HPDE6-E6E7 (cell line): ENCODE measurements at regions not wholly inside any gene's neighbourhood (a gene's known extent, or its start where the extent isn't known, plus 50 kb on each side); places are given as distances from the start of the nearest gene placed in this dataset.

Experiments used
- DNase-seq: peaks from one replicate; pipeline ENCODE4 v3.0.0; 2011; ENCODE audit warnings: missing footprints; ENCODE audit errors: extremely low spot score

DNA sequence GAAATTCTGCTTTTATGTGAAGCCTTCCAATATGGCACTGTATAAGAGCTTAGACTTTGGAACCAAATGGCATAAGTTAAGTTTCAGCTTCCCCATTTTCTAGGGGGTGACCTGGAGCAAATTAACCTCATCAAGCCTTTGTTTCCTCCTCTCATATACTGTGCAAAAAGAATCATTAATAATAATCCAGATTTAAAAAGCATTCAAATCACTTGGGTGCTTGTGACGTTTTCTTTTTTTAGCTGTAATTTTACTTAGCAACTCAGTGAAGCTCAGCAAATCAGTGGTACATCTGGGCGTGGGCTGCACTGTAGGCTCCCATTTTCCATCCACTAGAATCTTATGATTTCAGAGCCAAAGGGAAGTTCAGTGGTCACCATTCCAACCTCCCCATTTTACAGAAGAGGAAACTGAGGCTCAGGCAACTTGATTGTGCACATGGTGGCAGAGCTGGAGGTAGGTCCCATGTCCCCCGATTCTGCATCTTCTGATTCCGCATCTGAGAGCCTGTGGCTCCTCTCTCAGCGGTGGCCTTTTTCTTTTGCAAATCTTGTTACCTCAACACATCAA lies 131.2 kb downstream of the SNAPC1 start:
- DNase-seq: no peak

GRCh38 chr14:61894452-61895077 lies 132.3 kb downstream of the SNAPC1 start:
- peak; percentile 60 for DNase-seq

DNA sequence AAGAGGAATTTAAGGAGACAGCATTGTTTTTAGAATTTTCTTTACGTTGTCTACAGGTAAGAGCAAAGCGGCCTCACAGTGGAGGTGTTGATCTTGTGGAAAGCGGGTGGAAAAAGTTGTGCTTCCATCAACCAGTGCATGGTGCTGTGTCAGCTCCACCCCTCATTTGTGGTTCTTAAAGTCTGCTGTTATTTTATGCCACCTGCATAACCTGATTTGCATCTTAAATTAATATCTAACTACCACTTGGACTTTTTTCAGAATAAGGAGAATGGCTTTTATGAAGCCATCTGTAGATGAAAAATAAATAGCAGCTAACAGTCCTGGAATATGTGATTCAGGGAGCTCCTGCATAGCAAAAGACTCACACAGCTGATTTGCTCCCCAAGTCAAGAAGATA lies 135.1 kb downstream of the SNAPC1 start:
- no peak for DNase-seq

DNA sequence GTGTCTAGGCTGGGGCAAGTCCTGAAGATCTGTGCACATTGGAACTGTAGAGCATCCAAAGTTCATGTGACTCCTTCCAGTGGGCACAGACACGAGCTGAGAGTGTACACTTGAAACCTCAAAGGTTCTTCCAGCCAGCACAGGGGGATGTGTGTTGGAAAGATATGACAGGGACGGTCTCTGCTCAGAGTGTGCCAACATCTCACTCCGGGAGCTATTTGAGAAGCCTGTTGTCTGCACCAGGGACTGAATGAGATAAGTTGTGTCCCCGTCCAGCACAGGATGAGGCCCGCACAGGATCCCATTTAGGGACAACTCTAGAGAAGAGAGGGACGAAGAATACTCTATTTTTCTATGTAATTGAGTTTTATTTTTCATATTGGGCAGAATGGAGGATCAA lies 136.3 kb downstream of the SNAPC1 start:
- no peak for DNase-seq

- DNase-seq: no peak
Measured at GRCh38 chr14:61899497-61899896, 137.3 kb downstream of the SNAPC1 start.

- no peak for DNase-seq
Measured at GRCh38 chr14:61904946-61905345, 142.7 kb downstream of the SNAPC1 start.

GRCh38 chr14:61911574-61911973 lies 149.4 kb downstream of the SNAPC1 start:
- no peak for DNase-seq

- DNase-seq: no peak
Measured at GRCh38 chr14:61918998-61919397, 156.8 kb downstream of the SNAPC1 start.

DNA sequence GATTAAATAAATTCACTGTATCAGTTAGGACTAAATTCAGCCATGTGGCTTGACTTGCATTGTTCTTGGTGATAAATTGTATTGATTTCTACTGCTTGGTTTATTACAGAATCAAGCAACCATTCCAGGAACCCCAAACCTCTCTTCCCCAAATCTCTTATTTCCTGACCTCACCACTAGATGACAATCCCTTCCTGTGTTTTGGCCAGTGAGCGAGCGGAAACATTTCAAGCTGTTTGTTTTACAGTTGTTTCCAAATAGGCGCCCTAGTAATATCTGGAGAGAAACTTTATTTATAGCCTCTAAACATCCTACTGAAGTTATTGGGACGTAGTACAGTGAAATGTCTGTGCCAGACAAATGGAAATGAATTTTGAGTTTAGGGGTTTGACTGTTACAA lies 161.1 kb downstream of the SNAPC1 start:
- DNase-seq: no peak

GRCh38 chr14:61925043-61925442 lies 162.8 kb downstream of the SNAPC1 start:
- DNase-seq: peak; percentile 38

- DNase-seq: no peak
Measured at GRCh38 chr14:61925732-61926435, 163.7 kb downstream of the SNAPC1 start.

GRCh38 chr14:61927060-61927459 lies 164.8 kb downstream of the SNAPC1 start:
- DNase-seq: peak; percentile 54

- peak; percentile 71 for DNase-seq
Measured at GRCh38 chr14:61927520-61927919, 165.3 kb downstream of the SNAPC1 start.

DNA sequence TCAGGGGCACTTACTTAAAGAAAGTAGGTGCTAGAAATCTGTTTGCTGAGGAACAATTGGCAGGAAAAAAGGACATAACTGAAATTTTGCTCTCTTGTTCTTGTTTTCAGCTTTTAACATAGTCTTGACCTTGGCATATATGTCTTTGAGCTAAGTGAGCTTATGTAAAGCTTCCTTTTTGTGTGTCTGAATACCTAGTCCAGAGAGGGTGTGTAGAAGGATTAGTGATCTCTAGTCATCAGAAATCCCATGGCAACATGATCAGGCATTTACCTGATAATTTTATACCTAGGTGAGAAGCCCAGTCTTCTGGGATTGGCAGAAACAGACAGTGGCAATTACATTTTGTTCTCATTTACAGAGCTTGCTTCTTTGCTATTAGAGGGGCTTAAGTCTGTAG lies 166.1 kb downstream of the SNAPC1 start:
- DNase-seq: no peak

DNA sequence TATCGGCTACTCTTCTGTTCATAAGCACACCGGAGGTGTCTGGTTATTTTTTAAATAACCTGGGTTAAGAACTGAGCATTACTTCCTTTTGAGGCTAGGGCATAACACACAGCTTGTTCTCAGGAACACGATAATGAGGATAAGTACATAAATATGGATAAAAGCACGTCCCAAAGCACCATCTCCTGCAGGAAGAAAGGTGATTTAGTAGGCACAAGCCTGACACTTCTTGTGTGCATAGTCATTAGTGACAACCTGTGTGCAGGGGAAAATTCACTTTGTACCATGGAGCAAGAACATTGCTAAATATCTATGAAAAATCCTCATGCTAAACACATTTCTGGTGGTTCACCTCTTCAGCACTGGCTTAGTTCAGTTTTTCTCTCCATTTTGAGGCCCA lies 166.5 kb downstream of the SNAPC1 start:
- DNase-seq: no peak

DNA sequence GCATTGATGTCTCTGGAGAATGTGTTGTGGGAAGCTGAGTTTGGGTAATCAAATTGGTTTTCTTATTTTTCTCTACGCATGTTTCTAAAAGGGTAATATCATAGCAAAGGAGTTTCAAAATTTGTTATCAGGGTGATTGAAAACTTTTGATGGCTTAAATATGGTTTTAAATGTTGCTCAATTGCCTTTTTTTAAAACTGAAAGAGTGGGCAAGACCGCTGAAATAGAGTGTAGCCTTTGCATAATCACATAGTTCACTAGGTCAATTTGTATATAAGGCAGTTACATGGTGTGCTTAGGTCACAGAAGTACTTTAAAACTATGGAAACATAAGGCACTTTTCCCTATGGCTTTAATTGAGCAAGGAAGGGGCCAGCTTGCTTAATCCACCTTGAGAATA lies 167.4 kb downstream of the SNAPC1 start:
- DNase-seq: no peak

- DNase-seq: no peak
Measured at GRCh38 chr14:61930101-61930857, 168.1 kb downstream of the SNAPC1 start.

- no peak for DNase-seq
Measured at GRCh38 chr14:61932974-61933373, 170.8 kb downstream of the SNAPC1 start.

- DNase-seq: peak; percentile 51
Measured at GRCh38 chr14:61934385-61934784, 172.2 kb downstream of the SNAPC1 start.

DNA sequence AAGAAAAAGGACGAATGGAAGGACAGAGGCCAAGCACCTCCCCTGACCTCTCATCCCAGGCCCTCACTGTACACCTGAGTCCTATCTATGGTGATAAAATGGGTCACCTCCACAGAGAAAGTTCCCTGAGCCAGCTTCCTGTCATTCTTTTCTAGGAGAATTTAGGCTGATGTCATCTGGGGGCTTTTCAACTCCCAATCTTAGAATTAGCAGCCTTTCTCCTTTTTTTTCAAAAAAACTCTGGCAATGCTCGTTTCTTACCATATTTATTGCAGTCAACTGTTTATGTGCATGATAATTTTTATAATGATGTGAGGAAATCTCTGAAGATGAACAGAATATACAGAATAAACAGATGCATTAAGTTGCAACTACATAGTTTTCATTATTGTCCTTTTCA lies 177.6 kb downstream of the SNAPC1 start:
- DNase-seq: no peak

GRCh38 chr14:61940666-61941420 lies 178.6 kb downstream of the SNAPC1 start:
- no peak for DNase-seq
